IMR-90 (cell line): ENCODE measurements at regions not wholly inside any gene's neighbourhood (a gene's known extent, or its start where the extent isn't known, plus 50 kb on each side); places are given as distances from the start of the nearest gene placed in this dataset.

ENCODE experiments used
- ATAC-seq: fragments of 200-7000 bp; cut with Tn5 transposase; 2 replicates; pipeline ENCODE4 v1.9.1; 2020; ENCODE audit warnings: low read depth, mild to moderate bottlenecking, moderate library complexity
- BruUV-seq: library from RNA; stranded (reverse); fragments of 400-500 nt; replicated peaks from 2 replicates; lab custom pipeline; 2021; lab: Mats Ljungman, UMichigan
- CTCF ChIA-PET: fragments of 300-600 bp; formaldehyde crosslinking; extraction: SDS; loops from one replicate; lab custom pipeline; 2021; ENCODE audit warnings: antibody characterized with exemption; lab: Yijun Ruan, JAX
- POLR2A ChIA-PET: fragments of 300-600 bp; sonication (Branson Sonifier 250); formaldehyde crosslinking; loops from one replicate; lab custom pipeline; 2022; ENCODE audit warnings: antibody characterized with exemption; ENCODE audit not compliant: unreplicated experiment; lab: Charles Lee
- DNase-seq: peaks from one replicate; pipeline ENCODE4 v3.0.0; 2013
- H2AFZ ChIP-seq: replicated peaks from 2 replicates; pipeline ENCODE3; 2013; ENCODE audit warnings: low read length, mild to moderate bottlenecking; ENCODE audit not compliant: poor library complexity
- H2AK5ac ChIP-seq: 2 replicates; pipeline ENCODE4 v1.6.1; 2013; ENCODE audit warnings: low read depth, low read length, inconsistent platforms
- H2AK9ac ChIP-seq: replicated peaks from 2 replicates; pipeline ENCODE3; 2013; ENCODE audit warnings: mild to moderate bottlenecking, low read depth, low read length, moderate library complexity; ENCODE audit not compliant: poor library complexity
- H2BK120ac ChIP-seq: 2 replicates; pipeline ENCODE4 v1.6.1; 2013; ENCODE audit warnings: low read depth, low read length, inconsistent platforms
- H2BK15ac ChIP-seq: 3 replicates; pipeline ENCODE4 v1.6.1; 2013; ENCODE audit warnings: low read depth, low read length, inconsistent platforms
- H2BK20ac ChIP-seq: 2 replicates; pipeline ENCODE4 v1.6.1; 2013; ENCODE audit warnings: low read depth, mild to moderate bottlenecking, inconsistent platforms, low read length, moderate library complexity
- H2BK5ac ChIP-seq: 2 replicates; pipeline ENCODE4 v1.6.1; 2013; ENCODE audit warnings: mild to moderate bottlenecking, low read depth, low read length, inconsistent platforms; ENCODE audit not compliant: poor library complexity, severe bottlenecking
- H3K14ac ChIP-seq: replicated peaks from 2 replicates; pipeline ENCODE4 v1.6.1; 2013; ENCODE audit warnings: low read depth, low read length, inconsistent platforms
- H3K18ac ChIP-seq: 2 replicates; pipeline ENCODE4 v1.6.1; 2013; ENCODE audit warnings: low read depth, low read length, control low read depth
- H3K23ac ChIP-seq: 2 replicates; pipeline ENCODE4 v1.6.1; 2013; ENCODE audit warnings: low read depth, low read length, inconsistent platforms
- H3K27ac ChIP-seq: 2 replicates; pipeline ENCODE4 v1.5.1; 2013; ENCODE audit warnings: mild to moderate bottlenecking, control low read depth, low read length; ENCODE audit not compliant: insufficient read depth
- H3K27me3 ChIP-seq: 2 replicates; pipeline ENCODE4 v1.6.1; 2013; ENCODE audit warnings: low read length; ENCODE audit not compliant: control insufficient read depth, insufficient read depth
- H3K36me3 ChIP-seq: 2 replicates; pipeline ENCODE4 v1.6.1; 2013; ENCODE audit warnings: low read length, mixed read lengths; ENCODE audit not compliant: control insufficient read depth, insufficient read depth
- H3K4ac ChIP-seq: 2 replicates; pipeline ENCODE4 v1.6.1; 2013; ENCODE audit warnings: low read depth, low read length, inconsistent platforms
- H3K4me1 ChIP-seq: 2 replicates; pipeline ENCODE4 v1.6.1; 2013; ENCODE audit warnings: low read length, mixed read lengths; ENCODE audit not compliant: control insufficient read depth, insufficient read depth
- H3K4me2 ChIP-seq: 2 replicates; pipeline ENCODE4 v1.6.1; 2013; ENCODE audit warnings: low read depth, mild to moderate bottlenecking, control low read depth, low read length, moderate library complexity
- H3K4me3 ChIP-seq: 2 replicates; pipeline ENCODE4 v1.5.1; 2013; ENCODE audit warnings: low read depth, mild to moderate bottlenecking, control low read depth, low read length, moderate library complexity; ENCODE audit not compliant: insufficient read depth
- H3K56ac ChIP-seq: 2 replicates; pipeline ENCODE4 v1.6.1; 2013; ENCODE audit warnings: low read length, inconsistent platforms; ENCODE audit not compliant: insufficient read depth; ENCODE audit errors: extremely low read depth
- H3K79me1 ChIP-seq, 2 experiments: 2 replicates each; pipeline ENCODE4 v1.6.1; 2013; ENCODE audit warnings: low read length in 2 of 2, inconsistent platforms in 1 of 2, low read depth in 1 of 2
- H3K9ac ChIP-seq: 2 replicates; pipeline ENCODE4 v1.6.1; 2013; ENCODE audit warnings: low read depth, low read length, control low read depth
- H3K9me1 ChIP-seq: 2 replicates; pipeline ENCODE4 v1.6.1; 2013; ENCODE audit warnings: low read length, inconsistent platforms; ENCODE audit not compliant: insufficient read depth
- H3K9me3 ChIP-seq: 2 replicates; pipeline ENCODE4 v1.6.1; 2013; ENCODE audit warnings: low read length; ENCODE audit not compliant: control insufficient read depth, insufficient read depth
- H4K20me1 ChIP-seq: 2 replicates; pipeline ENCODE4 v1.6.1; 2013; ENCODE audit warnings: low read length, inconsistent platforms; ENCODE audit not compliant: insufficient read depth
- H4K5ac ChIP-seq: 2 replicates; pipeline ENCODE4 v1.6.1; 2013; ENCODE audit warnings: mild to moderate bottlenecking, low read depth, low read length, control low read depth
- H4K8ac ChIP-seq, 2 experiments: 2 replicates each; pipeline ENCODE4 v1.6.1; 2013; ENCODE audit warnings: low read depth in 2 of 2, low read length in 2 of 2, control low read depth in 1 of 2, inconsistent platforms in 1 of 2
- H4K91ac ChIP-seq: 2 replicates; pipeline ENCODE4 v1.6.1; 2013; ENCODE audit warnings: low read depth, low read length, inconsistent platforms; ENCODE audit not compliant: insufficient read depth
- BHLHE40 ChIP-seq: fragments of 150-350 bp; IDR thresholded peaks from 2 replicates; pipeline ENCODE4 v1.6.1; 2016; ENCODE audit warnings: mild to moderate bottlenecking, low read depth, low read length
- CEBPB ChIP-seq: IDR thresholded peaks from 2 replicates; pipeline ENCODE4 v1.6.1; 2012; ENCODE audit warnings: low read depth, low read length, improper control_type of control experiment
- CHD1 ChIP-seq: IDR thresholded peaks from 2 replicates; pipeline ENCODE4 v1.6.1; 2012; ENCODE audit warnings: low read depth, low read length, improper control_type of control experiment
- CTCF ChIP-seq: conservative IDR thresholded peaks from 2 replicates; pipeline ENCODE4 v1.5.1; 2012; ENCODE audit warnings: mild to moderate bottlenecking, low read depth, low read length, improper control_type of control experiment
- ELK1 ChIP-seq: fragments of 150-350 bp; IDR thresholded peaks from 2 replicates; pipeline ENCODE4 v1.6.1; 2016; ENCODE audit warnings: low read depth, mild to moderate bottlenecking, low read length, moderate library complexity, borderline replicate concordance
- FOS ChIP-seq: fragments of 150-350 bp; IDR thresholded peaks from 2 replicates; pipeline ENCODE4 v1.6.1; 2016; ENCODE audit warnings: low read depth, low read length
- MAFK ChIP-seq: IDR thresholded peaks from 2 replicates; pipeline ENCODE4 v1.6.1; 2012; ENCODE audit warnings: low read depth, low read length, improper control_type of control experiment
- MAZ ChIP-seq: IDR thresholded peaks from 2 replicates; pipeline ENCODE4 v1.6.1; 2012; ENCODE audit warnings: low read depth, mild to moderate bottlenecking, low read length, improper control_type of control experiment, moderate library complexity, borderline replicate concordance
- MXI1 ChIP-seq: IDR thresholded peaks from 2 replicates; pipeline ENCODE4 v1.6.1; 2012; ENCODE audit warnings: low read depth, mild to moderate bottlenecking, low read length, moderate library complexity, borderline replicate concordance
- NFE2L2 ChIP-seq: fragments of 150-350 bp; IDR thresholded peaks from 2 replicates; pipeline ENCODE4 v1.6.1; 2016; ENCODE audit warnings: low read depth, mild to moderate bottlenecking, low read length
- POLR2A ChIP-seq: IDR thresholded peaks from 2 replicates; pipeline ENCODE4 v1.6.1; 2012; ENCODE audit warnings: mild to moderate bottlenecking, low read depth, low read length
- RAD21 ChIP-seq: IDR thresholded peaks from 2 replicates; pipeline ENCODE4 v1.6.1; 2012; ENCODE audit warnings: low read length, improper control_type of control experiment
- RCOR1 ChIP-seq: IDR thresholded peaks from 2 replicates; pipeline ENCODE4 v1.6.1; 2012; ENCODE audit warnings: mild to moderate bottlenecking, low read length, improper control_type of control experiment; ENCODE audit not compliant: insufficient replicate concordance
- RFX5 ChIP-seq: IDR thresholded peaks from 2 replicates; pipeline ENCODE4 v1.8.0; 2012; ENCODE audit warnings: low read depth, mild to moderate bottlenecking, low read length, moderate library complexity
- SMC3 ChIP-seq: fragments of 150-350 bp; IDR thresholded peaks from 2 replicates; pipeline ENCODE4 v1.6.1; 2016; ENCODE audit warnings: low read depth, mild to moderate bottlenecking, antibody characterized with exemption, low read length, moderate library complexity
- USF2 ChIP-seq: fragments of 150-350 bp; IDR thresholded peaks from 2 replicates; pipeline ENCODE4 v1.6.1; 2017; ENCODE audit warnings: mild to moderate bottlenecking, antibody characterized with exemption, low read length, low read depth
- WGBS, 2 experiments: methylation state at CpG; one replicate each; pipeline versions ENCODE4 v1.1.5 to v1.1.7; 2013; ENCODE audit warnings: missing lambda C conversion rate in 2 of 2; ENCODE audit not compliant: insufficient read length in 1 of 2; ENCODE audit errors: extremely low coverage in 2 of 2; 5-methylcytosine and 5-hydroxymethylcytosine counted together
- dilution Hi-C: fragments of 300-500 bp; cut with HindIII; formaldehyde crosslinking; loops from one replicate; pipeline ENCODE4 v1.14.3; 2018; ENCODE audit warnings: low sequenced_read_pairs; ENCODE audit not compliant: unreplicated experiment
- in situ Hi-C: fragments of 300-500 bp; cut with MboI; formaldehyde crosslinking; loops from 3 replicates; pipeline ENCODE4 v1.14.3; 2019; ENCODE audit warnings: low sequenced_read_pairs, inconsistent platforms, mixed read lengths
- intact Hi-C: fragments of 100-400 bp; cut with micrococcal nuclease; formaldehyde crosslinking; loops from 2 replicates; pipeline ENCODE4 v1.10.0; 2022

DNA sequence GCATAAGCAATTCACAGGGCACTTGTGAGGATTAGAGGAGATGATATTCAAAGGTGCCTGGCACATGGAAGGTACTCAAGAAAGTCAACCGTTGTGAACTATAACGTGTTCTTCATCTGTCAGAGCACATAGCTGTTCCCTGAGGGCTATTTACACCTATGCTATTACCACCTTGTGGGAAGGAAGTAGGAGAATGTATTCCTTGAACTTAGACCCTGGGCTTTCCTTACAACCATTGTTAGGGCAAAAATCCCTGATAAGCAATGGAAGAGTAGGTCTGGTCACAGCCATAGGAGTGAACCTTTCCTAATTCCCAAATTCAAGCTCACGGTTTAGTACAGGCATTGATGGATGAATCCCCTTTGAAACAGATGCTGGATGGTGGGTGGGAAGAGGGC is 188.6 kb downstream of the HAPSTR1 start:
- H4K20me1 ChIP-seq, result no peaks in the 10 kb centered on the region
- H3K9me3 ChIP-seq, result no peaks in the 10 kb centered on the region
- H3K79me1 ChIP-seq, result no peaks in the 10 kb centered on the region
- dilution Hi-C loops (no loop called here), in situ Hi-C loops (no loop called here), intact Hi-C loops (no loop called here)
- no peak overlapping the region for H4K8ac ChIP-seq
- WGBS, 2 experiments, result no CpG with 5 or more reads among the region's 3 CpGs
- H3K18ac ChIP-seq, result no peak overlapping the region
- DNase-seq, result no peak
- no peak overlapping the region for H2AK5ac ChIP-seq
- H4K91ac ChIP-seq, result no peak overlapping the region
- no peaks in the 10 kb centered on the region for H3K27me3 ChIP-seq
- H2BK15ac ChIP-seq, result no peak overlapping the region
- H3K9ac ChIP-seq, result no peak overlapping the region
- BruUV-seq, result no TSS peak
- no peak overlapping the region for H2AFZ ChIP-seq
- TF ChIP-seq RAD21 (no peak), CTCF (no peak), SMC3 (no peak), CHD1 (no peak), RCOR1 (no peak), USF2 (no peak), NFE2L2 (no peak), BHLHE40 (no peak), ELK1 (no peak), POLR2A (no peak), CEBPB (no peak), MAFK (no peak), MAZ (no peak), FOS (no peak), MXI1 (no peak), RFX5 (no peak)
- ChIA-PET CTCF (no interaction called here), POLR2A (no interaction called here)
- no peak overlapping the region for H4K5ac ChIP-seq
- no peak overlapping the region for H3K27ac ChIP-seq
- no peak overlapping the region for H2BK120ac ChIP-seq
- H3K14ac ChIP-seq, result no peak overlapping the region
- H3K4ac ChIP-seq, result no peak overlapping the region
- no peak overlapping the region for H3K4me3 ChIP-seq
- H3K4me2 ChIP-seq, result no peak overlapping the region
- no peaks in the 10 kb centered on the region for H3K9me1 ChIP-seq
- no peak overlapping the region for H2BK5ac ChIP-seq
- no peak overlapping the region for H3K56ac ChIP-seq
- H2AK9ac ChIP-seq, result no peak overlapping the region
- H3K36me3 ChIP-seq, result no peaks in the 10 kb centered on the region
- H3K23ac ChIP-seq, result no peak overlapping the region
- H3K4me1 ChIP-seq, result no peaks in the 10 kb centered on the region
- no peak for ATAC-seq
- no peak overlapping the region for H2BK20ac ChIP-seq
